Astrocyte of the cerebellum (primary cell): ENCODE measurements at regions not wholly inside any gene's neighbourhood (a gene's known extent, or its start where the extent isn't known, plus 50 kb on each side); places are given as distances from the start of the nearest gene placed in this dataset.

Source experiments
- DNase-seq: peaks from one replicate; pipeline ENCODE4 v3.0.0-alpha.2; 2011; ENCODE audit warnings: low read depth
- H3K4me3 ChIP-seq: 2 replicates; pipeline ENCODE4 v1.5.1; 2011; ENCODE audit warnings: mild to moderate bottlenecking, low read depth, low read length, moderate library complexity
- in situ Hi-C: cut with HindIII; loops from 2 replicates; pipeline ENCODE4 v1.10.0; 2017; ENCODE audit warnings: low sequenced_read_pairs
- TF ChIP-seq, protein P1 (sequence below): IDR thresholded peaks from 2 replicates; pipeline ENCODE4 v1.5.1; 2012; ENCODE audit warnings: low read length, low read depth, moderate library complexity, mild to moderate bottlenecking; ENCODE audit errors: missing control alignments

GRCh38 chr3:168425936-168426595 is 330.3 kb upstream of the GOLIM4 start:
- TF ChIP-seq, protein P1, sequence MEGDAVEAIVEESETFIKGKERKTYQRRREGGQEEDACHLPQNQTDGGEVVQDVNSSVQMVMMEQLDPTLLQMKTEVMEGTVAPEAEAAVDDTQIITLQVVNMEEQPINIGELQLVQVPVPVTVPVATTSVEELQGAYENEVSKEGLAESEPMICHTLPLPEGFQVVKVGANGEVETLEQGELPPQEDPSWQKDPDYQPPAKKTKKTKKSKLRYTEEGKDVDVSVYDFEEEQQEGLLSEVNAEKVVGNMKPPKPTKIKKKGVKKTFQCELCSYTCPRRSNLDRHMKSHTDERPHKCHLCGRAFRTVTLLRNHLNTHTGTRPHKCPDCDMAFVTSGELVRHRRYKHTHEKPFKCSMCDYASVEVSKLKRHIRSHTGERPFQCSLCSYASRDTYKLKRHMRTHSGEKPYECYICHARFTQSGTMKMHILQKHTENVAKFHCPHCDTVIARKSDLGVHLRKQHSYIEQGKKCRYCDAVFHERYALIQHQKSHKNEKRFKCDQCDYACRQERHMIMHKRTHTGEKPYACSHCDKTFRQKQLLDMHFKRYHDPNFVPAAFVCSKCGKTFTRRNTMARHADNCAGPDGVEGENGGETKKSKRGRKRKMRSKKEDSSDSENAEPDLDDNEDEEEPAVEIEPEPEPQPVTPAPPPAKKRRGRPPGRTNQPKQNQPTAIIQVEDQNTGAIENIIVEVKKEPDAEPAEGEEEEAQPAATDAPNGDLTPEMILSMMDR, result no peak
- no peak overlapping the region for H3K4me3 ChIP-seq
- no peak for DNase-seq
- in situ Hi-C loops, result no loop called here

DNA sequence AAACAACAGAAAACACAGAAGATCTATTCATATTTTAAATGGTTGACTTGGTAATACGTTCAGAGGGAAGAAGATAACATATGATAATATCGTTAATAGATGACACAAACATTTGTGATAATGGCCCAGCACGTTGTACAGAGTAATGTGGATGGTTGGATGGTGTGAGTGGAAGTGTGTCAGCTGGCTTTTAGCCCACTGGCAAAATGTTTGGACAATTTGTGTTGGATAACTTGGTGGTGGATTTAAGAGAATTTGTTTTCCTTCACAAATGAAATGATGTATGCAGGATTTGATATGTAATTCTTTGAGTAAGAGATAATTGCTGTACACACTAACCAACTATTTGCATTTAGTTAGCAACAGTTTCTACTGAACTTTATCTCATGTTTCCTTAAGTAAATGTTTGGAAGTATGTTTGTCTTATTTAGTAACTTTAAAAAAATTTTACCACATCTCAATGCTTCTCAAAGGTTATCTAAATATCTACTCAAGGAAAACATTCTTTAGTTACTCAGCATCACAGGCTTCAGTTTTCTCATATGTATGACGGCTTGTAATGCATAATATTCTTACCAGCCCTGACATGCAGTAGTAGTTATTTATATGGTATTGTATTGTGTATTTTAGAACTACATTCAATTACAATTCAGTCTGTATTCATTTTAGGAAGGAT is 328.5 kb upstream of the GOLIM4 start:
- in situ Hi-C loops, result no loop called here
- TF ChIP-seq, protein P1, result no peak
- DNase-seq, result no peak
- no peak overlapping the region for H3K4me3 ChIP-seq

DNA sequence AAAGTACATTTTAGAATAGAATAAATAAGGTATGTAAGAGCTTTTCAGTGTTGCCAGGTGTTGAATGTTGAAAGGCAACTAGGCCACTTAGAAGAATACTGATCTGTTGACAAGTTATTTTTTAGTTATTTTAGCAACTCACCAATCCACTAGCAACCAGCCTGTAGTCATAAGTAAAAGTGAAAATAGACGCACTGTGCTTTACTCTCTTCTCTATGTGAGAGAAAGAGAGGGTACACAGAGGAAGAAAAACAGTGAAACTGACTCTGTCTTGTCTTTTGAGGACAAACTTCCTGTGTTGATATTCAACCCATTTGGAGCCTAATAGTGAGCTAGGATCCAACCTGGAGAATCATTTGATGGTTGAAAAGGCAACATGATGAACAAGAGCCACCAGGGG is 327.1 kb upstream of the GOLIM4 start:
- TF ChIP-seq, protein P1, result no peak
- DNase-seq, result no peak
- no peak overlapping the region for H3K4me3 ChIP-seq
- in situ Hi-C loops, result no loop called here

- DNase-seq, result no peak
- H3K4me3 ChIP-seq, result no peak overlapping the region
- TF ChIP-seq, protein P1, result no peak
- in situ Hi-C loops, result no loop called here
Observed at GRCh38 chr3:168419091-168419490, 323.4 kb upstream of the GOLIM4 start.

GRCh38 chr3:168417016-168417415 is 321.3 kb upstream of the GOLIM4 start:
- H3K4me3 ChIP-seq, result no peak overlapping the region
- in situ Hi-C loops, result no loop called here
- TF ChIP-seq, protein P1, result no peak
- DNase-seq, result no peak

GRCh38 chr3:168416446-168416845 is 320.7 kb upstream of the GOLIM4 start:
- H3K4me3 ChIP-seq, result no peak overlapping the region
- TF ChIP-seq, protein P1, result no peak
- in situ Hi-C loops, result no loop called here
- no peak for DNase-seq
